Suprapubic skin (tissue), 3 donors: ENCODE measurements at regions not wholly inside any gene's neighbourhood (a gene's known extent, or its start where the extent isn't known, plus 50 kb on each side); places are given as distances from the start of the nearest gene placed in this dataset.

Experiments used
- POLR2A ChIP-seq, 2 donors: fragments of 450-650 bp; IDR thresholded peaks; one replicate each; pipeline ENCODE4 v1.6.1; 2017; ENCODE audit warnings: antibody characterized with exemption in 2 of 2, mild to moderate bottlenecking in 2 of 2, moderate library complexity in 2 of 2
- TF ChIP-seq, protein P1 (sequence below), 2 donors: fragments of 200-600 bp in 1 of 2; fragments of 450-650 bp in 1 of 2; sonication (generic) in 1 of 2; IDR thresholded peaks; one replicate each; pipeline ENCODE4 v1.5.1; 2016 to 2019; ENCODE audit warnings: antibody characterized with exemption in 2 of 2, mild to moderate bottlenecking in 1 of 2, moderate library complexity in 1 of 2

DNA sequence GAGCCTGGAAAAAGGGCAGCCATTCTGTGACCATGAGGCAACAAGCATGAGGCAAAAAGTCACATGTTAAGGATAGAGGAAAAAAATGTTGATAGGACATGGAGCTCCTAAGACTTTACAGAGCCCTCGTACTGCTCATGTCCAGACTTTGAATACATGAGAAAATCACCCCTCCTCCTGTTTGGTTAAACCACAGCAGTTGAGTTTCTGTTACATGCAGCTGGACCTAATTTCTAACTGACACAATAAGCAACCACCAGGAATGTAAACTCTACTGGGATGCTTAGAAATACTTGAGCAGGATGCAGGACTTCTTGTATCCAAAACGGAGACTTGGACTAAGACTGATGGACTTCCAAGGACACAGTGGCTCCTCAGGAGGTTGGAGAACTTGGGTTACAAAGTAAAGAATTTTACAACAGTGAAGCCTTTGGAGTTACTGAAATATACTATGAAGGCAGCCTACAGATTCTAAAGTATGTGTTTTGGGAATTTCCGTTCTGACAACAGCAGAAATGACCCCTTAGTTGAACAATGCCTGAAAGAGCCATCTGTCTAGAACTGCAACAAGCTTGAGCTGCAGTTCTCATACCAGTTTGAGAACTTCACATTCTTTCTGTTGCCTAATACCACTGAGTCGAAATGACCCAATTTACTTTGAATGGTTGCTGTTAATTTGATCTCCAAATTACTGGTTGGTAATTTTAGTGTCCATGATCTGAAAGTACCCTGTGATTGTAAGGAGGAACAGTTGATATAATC, 268.9 kb downstream of the PIK3R1 start:
- TF ChIP-seq, protein P1, sequence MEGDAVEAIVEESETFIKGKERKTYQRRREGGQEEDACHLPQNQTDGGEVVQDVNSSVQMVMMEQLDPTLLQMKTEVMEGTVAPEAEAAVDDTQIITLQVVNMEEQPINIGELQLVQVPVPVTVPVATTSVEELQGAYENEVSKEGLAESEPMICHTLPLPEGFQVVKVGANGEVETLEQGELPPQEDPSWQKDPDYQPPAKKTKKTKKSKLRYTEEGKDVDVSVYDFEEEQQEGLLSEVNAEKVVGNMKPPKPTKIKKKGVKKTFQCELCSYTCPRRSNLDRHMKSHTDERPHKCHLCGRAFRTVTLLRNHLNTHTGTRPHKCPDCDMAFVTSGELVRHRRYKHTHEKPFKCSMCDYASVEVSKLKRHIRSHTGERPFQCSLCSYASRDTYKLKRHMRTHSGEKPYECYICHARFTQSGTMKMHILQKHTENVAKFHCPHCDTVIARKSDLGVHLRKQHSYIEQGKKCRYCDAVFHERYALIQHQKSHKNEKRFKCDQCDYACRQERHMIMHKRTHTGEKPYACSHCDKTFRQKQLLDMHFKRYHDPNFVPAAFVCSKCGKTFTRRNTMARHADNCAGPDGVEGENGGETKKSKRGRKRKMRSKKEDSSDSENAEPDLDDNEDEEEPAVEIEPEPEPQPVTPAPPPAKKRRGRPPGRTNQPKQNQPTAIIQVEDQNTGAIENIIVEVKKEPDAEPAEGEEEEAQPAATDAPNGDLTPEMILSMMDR (IDR thresholded peaks at IDR 0.05), result no peak
- no peak for TF ChIP-seq POLR2A (IDR thresholded peaks at IDR 0.05)
